ENCODE measurements at regions not wholly inside any gene's neighbourhood (a gene's known extent, or its start where the extent isn't known, plus 50 kb on each side); places are given as distances from the start of the nearest gene placed in this dataset.

- TF ChIP-seq, protein P1, sequence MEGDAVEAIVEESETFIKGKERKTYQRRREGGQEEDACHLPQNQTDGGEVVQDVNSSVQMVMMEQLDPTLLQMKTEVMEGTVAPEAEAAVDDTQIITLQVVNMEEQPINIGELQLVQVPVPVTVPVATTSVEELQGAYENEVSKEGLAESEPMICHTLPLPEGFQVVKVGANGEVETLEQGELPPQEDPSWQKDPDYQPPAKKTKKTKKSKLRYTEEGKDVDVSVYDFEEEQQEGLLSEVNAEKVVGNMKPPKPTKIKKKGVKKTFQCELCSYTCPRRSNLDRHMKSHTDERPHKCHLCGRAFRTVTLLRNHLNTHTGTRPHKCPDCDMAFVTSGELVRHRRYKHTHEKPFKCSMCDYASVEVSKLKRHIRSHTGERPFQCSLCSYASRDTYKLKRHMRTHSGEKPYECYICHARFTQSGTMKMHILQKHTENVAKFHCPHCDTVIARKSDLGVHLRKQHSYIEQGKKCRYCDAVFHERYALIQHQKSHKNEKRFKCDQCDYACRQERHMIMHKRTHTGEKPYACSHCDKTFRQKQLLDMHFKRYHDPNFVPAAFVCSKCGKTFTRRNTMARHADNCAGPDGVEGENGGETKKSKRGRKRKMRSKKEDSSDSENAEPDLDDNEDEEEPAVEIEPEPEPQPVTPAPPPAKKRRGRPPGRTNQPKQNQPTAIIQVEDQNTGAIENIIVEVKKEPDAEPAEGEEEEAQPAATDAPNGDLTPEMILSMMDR (IDR thresholded peaks at IDR 0.05): no peak
- no peak for TF ChIP-seq POLR2A (IDR thresholded peaks at IDR 0.05)
Observed at GRCh38 chr2:237033536-237034060, 52.1 kb upstream of the COPS8 start.

All from body of pancreas (tissue), 4 donors.